Dermis blood vessel endothelial cell (primary cell): ENCODE measurements at regions not wholly inside any gene's neighbourhood (a gene's known extent, or its start where the extent isn't known, plus 50 kb on each side); places are given as distances from the start of the nearest gene placed in this dataset.
A peak's percentile ranks its signal among the peaks of the same experiment; 100 is the strongest.
"Not testable (repeated sequence)": the region's sequence is repeated elsewhere in the genome, so short reads cannot be mapped to it uniquely, and the experiment has no call there.

Source experiments
- DNase-seq: peaks from one replicate; pipeline ENCODE4 v3.0.0; 2010

- DNase-seq, result no peak
These were observed 101.0 kb upstream of the PIK3R1 start for GRCh38 chr5:68114378-68115040.

GRCh38 chr5:68112658-68113057 is 102.9 kb upstream of the PIK3R1 start:
- no peak for DNase-seq

GRCh38 chr5:68110894-68111293 is 104.7 kb upstream of the PIK3R1 start:
- no peak for DNase-seq

- no peak for DNase-seq
These were observed 105.3 kb upstream of the PIK3R1 start for GRCh38 chr5:68110264-68110663.

- DNase-seq, result not testable (repeated sequence)
These were observed 111.3 kb upstream of the PIK3R1 start for GRCh38 chr5:68104217-68104616.

GRCh38 chr5:68103297-68103696 is 112.3 kb upstream of the PIK3R1 start:
- DNase-seq, result not testable (repeated sequence)

- DNase-seq, result no peak
These were observed 116.2 kb upstream of the PIK3R1 start for GRCh38 chr5:68099327-68099726.

- no peak for DNase-seq
These were observed 121.9 kb upstream of the PIK3R1 start for GRCh38 chr5:68093455-68094159.

GRCh38 chr5:68088302-68088701 is 127.3 kb upstream of the PIK3R1 start:
- DNase-seq, result no peak

GRCh38 chr5:68087866-68088265 is 127.7 kb upstream of the PIK3R1 start:
- DNase-seq, result no peak

- DNase-seq, result peak; percentile 73
These were observed 128.7 kb upstream of the PIK3R1 start for GRCh38 chr5:68086857-68087256.

- DNase-seq, result no peak
These were observed 129.1 kb upstream of the PIK3R1 start for GRCh38 chr5:68086439-68086838.

GRCh38 chr5:68084396-68084795 is 131.2 kb upstream of the PIK3R1 start:
- no peak for DNase-seq

GRCh38 chr5:68080282-68081050 is 135.1 kb upstream of the PIK3R1 start:
- DNase-seq, result no peak

GRCh38 chr5:68077349-68077894 is 138.1 kb upstream of the PIK3R1 start:
- DNase-seq, result no peak

GRCh38 chr5:68074633-68075032 is 140.9 kb upstream of the PIK3R1 start:
- DNase-seq, result no peak

GRCh38 chr5:68074048-68074632 is 141.4 kb upstream of the PIK3R1 start:
- no peak for DNase-seq

GRCh38 chr5:68071736-68072135 is 143.8 kb upstream of the PIK3R1 start:
- DNase-seq, result no peak

- DNase-seq, result no peak
These were observed 144.3 kb upstream of the PIK3R1 start for GRCh38 chr5:68071282-68071632.

- DNase-seq, result no peak
These were observed 144.8 kb upstream of the PIK3R1 start for GRCh38 chr5:68070591-68071281.

- no peak for DNase-seq
These were observed 147.5 kb upstream of the PIK3R1 start for GRCh38 chr5:68067976-68068603.

GRCh38 chr5:68067291-68067690 is 148.3 kb upstream of the PIK3R1 start:
- DNase-seq, result no peak
